ENCODE measurements at regions not wholly inside any gene's neighbourhood (a gene's known extent, or its start where the extent isn't known, plus 50 kb on each side); places are given as distances from the start of the nearest gene placed in this dataset.
A peak's percentile ranks its signal among the peaks of the same experiment; 100 is the strongest.
"Not testable (repeated sequence)": the region's sequence is repeated elsewhere in the genome, so short reads cannot be mapped to it uniquely, and the experiment has no call there.

DNA sequence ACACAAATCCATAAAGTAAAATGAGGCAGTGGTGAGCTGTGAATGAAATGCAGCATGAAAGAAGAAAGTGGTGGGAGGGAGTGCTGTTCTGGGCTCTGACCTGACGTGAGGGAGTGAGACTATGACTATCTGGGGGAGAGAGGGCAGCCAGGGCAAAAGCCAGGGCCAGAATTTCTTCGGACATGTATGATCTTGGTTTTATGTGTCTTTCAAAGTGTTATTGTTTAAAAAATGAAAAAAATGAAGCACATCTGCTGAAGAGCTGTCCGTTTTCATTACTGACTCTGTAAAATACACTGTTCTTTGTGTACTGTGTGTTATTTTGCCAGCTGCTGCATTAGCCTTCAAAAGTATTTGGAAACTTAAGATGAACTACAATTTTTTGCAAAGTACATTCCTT is 70.2 kb upstream of the KLF14 start:
- Histone ChIP-seq H3K27ac (no peak overlapping the region), H3K36me3 (no peaks in the 10 kb centered on the region), H3K4me1 (no peaks in the 10 kb centered on the region), H3K27me3 (no peaks in the 10 kb centered on the region), H3K9me3 (no peaks in the 10 kb centered on the region), H3K4me3 (no peak overlapping the region)
- TF ChIP-seq, protein P1, sequence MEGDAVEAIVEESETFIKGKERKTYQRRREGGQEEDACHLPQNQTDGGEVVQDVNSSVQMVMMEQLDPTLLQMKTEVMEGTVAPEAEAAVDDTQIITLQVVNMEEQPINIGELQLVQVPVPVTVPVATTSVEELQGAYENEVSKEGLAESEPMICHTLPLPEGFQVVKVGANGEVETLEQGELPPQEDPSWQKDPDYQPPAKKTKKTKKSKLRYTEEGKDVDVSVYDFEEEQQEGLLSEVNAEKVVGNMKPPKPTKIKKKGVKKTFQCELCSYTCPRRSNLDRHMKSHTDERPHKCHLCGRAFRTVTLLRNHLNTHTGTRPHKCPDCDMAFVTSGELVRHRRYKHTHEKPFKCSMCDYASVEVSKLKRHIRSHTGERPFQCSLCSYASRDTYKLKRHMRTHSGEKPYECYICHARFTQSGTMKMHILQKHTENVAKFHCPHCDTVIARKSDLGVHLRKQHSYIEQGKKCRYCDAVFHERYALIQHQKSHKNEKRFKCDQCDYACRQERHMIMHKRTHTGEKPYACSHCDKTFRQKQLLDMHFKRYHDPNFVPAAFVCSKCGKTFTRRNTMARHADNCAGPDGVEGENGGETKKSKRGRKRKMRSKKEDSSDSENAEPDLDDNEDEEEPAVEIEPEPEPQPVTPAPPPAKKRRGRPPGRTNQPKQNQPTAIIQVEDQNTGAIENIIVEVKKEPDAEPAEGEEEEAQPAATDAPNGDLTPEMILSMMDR (IDR thresholded peaks at IDR 0.05): no peak
- no peak for TF ChIP-seq POLR2A (IDR thresholded peaks at IDR 0.05)
- no peak for DNase-seq

DNA sequence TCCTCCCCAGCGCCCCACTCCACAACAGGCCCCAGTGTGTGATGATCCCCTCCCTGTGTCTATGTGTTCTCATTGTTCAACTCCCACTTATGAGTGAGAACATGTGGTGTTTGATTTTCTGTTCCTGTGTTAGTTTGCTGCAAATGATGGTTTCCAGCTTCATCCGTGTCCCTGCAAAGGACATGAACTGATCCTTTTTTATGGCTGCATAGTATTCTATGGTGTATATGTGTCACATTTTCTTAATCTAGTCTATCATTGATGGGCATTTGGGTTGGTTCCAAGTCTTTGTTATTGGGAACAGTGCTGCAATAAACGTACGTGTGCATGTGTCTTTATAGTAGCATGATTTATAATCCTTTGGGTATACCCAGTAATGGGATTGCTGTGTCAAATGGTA is 78.8 kb upstream of the KLF14 start:
- H3K9me3 ChIP-seq, DNase-seq, H3K27ac ChIP-seq, H3K27me3 ChIP-seq, H3K4me3 ChIP-seq, H3K4me1 ChIP-seq, H3K36me3 ChIP-seq: not testable (repeated sequence)

DNA sequence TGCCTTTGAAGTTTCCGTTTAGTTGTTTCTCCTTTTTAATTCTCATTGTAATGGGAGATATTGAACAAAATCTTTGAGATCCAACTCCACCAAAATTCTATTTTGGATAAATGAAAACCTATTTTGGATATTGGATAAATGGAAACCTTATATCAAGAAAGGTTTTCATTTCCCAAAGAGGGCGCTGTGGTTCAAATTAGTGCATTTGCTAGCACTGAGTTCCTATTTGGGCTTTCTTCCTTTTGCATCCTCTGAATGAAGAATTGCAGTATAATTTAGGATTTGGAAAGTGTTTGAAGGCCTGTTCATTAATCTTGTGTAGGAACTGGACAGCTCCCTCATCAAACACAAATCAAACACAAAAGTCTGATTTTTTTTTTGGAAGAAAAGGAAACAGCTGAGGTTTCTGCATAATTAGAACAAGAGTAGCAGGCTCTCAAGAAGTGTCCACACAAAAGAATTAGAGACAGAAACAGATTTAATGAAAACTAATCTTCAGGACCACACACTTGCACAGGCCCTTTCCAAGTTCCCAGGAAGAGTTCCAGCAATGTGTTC is 80.8 kb upstream of the KLF14 start:
- DNase-seq: no peak
- no peaks in the 10 kb centered on the region for H3K9me3 ChIP-seq
- H3K4me3 ChIP-seq: no peak overlapping the region
- TF ChIP-seq, protein P1 (IDR thresholded peaks at IDR 0.05): peak in 3 of 6 experiments; percentile 16 to 23 (median 18)
- TF ChIP-seq POLR2A (IDR thresholded peaks at IDR 0.05): no peak
- no peaks in the 10 kb centered on the region for H3K27me3 ChIP-seq
- H3K27ac ChIP-seq: no peak overlapping the region
- no peaks in the 10 kb centered on the region for H3K4me1 ChIP-seq
- no peaks in the 10 kb centered on the region for H3K36me3 ChIP-seq

DNA sequence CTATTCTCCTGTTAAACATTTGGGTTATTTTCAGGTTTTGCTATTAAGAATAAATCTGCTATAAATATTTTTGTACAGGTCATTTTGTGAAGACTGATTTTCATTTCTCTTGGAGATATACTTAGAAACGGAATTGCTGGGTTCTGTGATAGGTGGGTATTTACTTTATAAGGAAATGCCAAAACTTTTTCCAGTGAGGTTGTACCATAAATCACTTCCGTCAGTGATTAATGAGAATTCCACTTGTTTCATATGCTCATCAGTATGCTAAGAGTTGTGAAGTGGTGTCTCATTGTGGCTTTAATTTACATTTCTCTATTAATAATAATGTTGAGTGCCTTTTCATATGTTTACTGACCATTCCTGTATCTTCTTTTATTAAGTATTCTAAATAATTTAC is 84.0 kb upstream of the KLF14 start:
- no peak for DNase-seq
- Histone ChIP-seq H3K4me1 (no peaks in the 10 kb centered on the region), H3K9me3 (no peaks in the 10 kb centered on the region), H3K27ac (no peak overlapping the region), H3K4me3 (no peak overlapping the region), H3K36me3 (no peaks in the 10 kb centered on the region), H3K27me3 (no peaks in the 10 kb centered on the region)
- TF ChIP-seq, protein P1 (IDR thresholded peaks at IDR 0.05): no peak
- TF ChIP-seq POLR2A (IDR thresholded peaks at IDR 0.05): no peak

DNA sequence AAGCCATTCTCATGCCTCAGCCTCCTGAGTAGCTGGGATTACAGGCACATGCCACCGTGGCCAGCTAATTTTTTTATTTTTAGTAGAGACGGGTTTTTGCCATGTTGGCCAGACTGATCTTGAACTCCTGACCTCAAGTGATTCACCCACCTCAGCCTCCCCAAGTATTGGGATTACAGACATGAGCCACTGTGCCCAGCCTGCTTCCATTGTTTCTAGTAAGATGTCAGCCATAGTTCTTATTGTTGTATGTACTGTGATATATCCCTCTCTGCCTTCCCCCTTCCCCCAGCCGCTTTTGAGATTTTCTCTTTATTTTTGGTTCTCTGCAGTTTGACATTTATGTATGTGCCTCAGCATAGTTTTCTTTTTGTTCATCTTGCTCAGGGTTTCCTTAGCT is 87.9 kb upstream of the KLF14 start:
- H3K4me3 ChIP-seq: no peak overlapping the region
- TF ChIP-seq POLR2A (IDR thresholded peaks at IDR 0.05): no peak
- TF ChIP-seq, protein P1 (IDR thresholded peaks at IDR 0.05): no peak
- no peaks in the 10 kb centered on the region for H3K4me1 ChIP-seq
- H3K27ac ChIP-seq: no peak overlapping the region
- no peaks in the 10 kb centered on the region for H3K27me3 ChIP-seq
- H3K9me3 ChIP-seq: peaks cover 0 to 10% (median 0%) of the 10 kb centered on the region in 4 donors
- DNase-seq: no peak
- H3K36me3 ChIP-seq: no peaks in the 10 kb centered on the region

DNA sequence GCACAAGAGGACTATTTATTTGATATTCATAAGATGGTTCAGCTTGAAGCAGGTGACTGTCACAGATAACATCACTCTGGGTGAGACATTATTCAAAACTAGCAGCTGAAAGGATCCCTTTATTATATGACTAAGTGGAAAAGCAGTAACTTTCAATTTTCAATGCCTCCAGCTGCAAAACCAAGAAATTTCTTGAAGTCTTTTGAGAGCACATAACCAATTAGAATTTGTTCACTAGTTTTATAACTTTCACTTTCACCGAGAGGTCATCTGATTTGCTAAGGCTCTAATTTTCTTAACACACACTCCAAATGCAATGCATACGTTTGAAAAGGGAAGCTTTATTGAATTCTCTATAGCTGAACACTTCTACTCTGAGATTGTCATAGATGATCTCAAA is 88.6 kb upstream of the KLF14 start:
- Histone ChIP-seq H3K36me3 (no peaks in the 10 kb centered on the region), H3K9me3 (peaks cover 0 to 10% (median 0%) of the 10 kb centered on the region in 4 donors), H3K27ac (no peak overlapping the region), H3K4me1 (no peaks in the 10 kb centered on the region), H3K4me3 (no peak overlapping the region), H3K27me3 (no peaks in the 10 kb centered on the region)
- no peak for DNase-seq
- TF ChIP-seq, protein P1 (IDR thresholded peaks at IDR 0.05): no peak
- no peak for TF ChIP-seq POLR2A (IDR thresholded peaks at IDR 0.05)

Measured in Peyer's patch (tissue), 4 donors.